Caki2 (cell line): ENCODE measurements at regions not wholly inside any gene's neighbourhood (a gene's known extent, or its start where the extent isn't known, plus 50 kb on each side); places are given as distances from the start of the nearest gene placed in this dataset.
"Not testable (repeated sequence)": the region's sequence is repeated elsewhere in the genome, so short reads cannot be mapped to it uniquely, and the experiment has no call there.

Experiments used
- DNase-seq: peaks from one replicate; pipeline ENCODE4 v3.0.0-alpha.2; 2015; ENCODE audit warnings: low read depth
- in situ Hi-C: cut with HindIII; loops from 2 replicates; pipeline ENCODE4 v1.10.0; 2016; ENCODE audit warnings: low sequenced_read_pairs, low pct_unique_long_range_greater_than_20kb, mixed read lengths

DNA sequence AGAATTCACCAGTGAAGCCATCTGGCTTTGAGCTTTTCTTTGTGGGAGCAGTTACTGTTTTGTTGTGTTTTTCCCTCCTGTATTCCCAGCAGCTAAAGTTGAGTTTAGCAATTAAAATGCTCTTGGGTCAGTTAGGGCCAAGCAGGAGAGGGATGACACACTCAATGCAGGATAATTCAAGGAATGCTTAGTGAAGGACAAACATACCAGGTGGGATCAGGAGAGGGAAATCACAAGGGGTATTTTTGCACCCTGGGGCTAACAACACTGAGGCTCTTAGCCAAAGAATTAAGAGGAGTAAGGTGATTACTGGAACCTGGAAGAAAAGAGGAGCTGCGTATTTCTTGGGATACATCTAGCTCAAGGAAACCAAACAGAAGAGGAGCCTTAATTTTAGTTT is 82.4 kb upstream of the KCND2 start:
- in situ Hi-C loops, result no loop called here
- DNase-seq, result no peak

DNA sequence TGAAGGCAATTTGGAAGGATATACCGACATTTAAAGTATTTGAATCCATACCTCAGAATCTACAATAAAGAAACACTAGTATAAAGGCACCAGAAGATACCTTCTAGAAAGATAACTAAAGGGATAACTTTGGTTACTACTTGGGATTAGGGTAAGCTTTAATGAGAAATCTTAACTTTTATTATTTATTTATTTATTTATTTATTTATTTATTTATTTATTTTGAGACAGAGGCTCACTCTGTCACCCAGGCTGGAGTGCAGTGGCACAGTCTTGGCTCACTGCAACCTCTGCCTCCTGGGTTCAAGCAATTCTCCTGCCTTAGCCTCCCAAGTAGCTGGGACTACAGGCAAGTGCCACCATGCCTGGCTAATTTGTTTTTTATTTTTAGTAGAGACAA is 81.6 kb upstream of the KCND2 start:
- in situ Hi-C loops, DNase-seq: not testable (repeated sequence)

DNA sequence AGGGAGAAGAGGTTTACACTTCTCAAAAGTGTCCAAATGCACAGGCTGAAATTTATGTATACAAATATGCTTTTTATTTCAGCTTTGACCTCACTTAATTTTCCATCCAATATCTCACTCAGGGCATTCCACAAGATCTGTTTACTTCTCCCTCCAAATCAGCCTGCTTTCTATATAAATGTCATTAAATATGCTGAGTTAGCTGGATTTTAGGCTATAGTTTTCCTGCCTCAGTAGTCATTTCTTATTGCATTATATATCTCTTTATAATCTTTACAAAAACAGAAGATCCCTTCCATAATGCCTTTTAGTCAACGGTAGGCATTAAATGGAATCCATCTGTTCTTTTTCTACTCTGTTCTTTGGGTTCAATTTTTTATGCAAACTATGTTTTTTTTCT is 71.7 kb upstream of the KCND2 start:
- in situ Hi-C loops, result no loop called here
- DNase-seq, result no peak

DNA sequence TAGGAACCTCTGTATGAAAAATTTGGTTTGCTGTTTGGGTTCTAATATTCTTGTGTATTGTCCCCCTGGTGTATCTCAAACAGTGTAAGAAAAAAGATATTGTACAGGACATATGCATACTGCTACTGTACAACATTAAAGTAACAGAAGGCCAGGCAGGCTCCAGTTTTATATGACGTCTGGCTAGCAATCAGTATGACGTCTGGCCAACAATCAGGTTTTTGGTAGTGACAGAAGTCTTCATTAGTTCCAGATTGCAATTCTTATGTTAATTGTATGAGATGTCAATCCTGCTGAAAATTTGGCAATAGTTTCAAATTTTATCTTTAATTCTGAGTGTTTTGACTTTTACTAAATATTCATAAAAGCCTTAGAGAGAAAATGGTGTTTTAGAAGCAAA is 67.9 kb upstream of the KCND2 start:
- DNase-seq, result no peak
- in situ Hi-C loops, result no loop called here

DNA sequence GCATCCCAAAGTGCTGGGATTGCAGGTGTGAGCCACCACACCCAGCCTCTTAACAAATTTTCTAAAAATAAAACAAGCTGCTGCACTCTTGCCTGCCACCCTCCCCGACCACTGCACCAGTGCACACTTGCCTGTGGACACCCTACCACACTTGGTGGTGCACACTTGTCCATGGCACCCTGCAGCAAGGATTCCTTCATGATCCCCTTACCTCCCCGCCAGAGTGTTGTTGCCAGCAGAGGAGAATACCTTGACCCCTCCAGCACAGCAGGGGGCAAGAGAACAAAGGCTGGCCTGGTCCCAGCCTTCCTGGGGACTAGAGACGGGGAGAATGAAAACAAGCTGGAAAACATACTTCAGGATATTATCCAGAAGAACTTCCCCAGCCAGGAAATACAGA is 65.9 kb upstream of the KCND2 start:
- in situ Hi-C loops, result no loop called here

DNA sequence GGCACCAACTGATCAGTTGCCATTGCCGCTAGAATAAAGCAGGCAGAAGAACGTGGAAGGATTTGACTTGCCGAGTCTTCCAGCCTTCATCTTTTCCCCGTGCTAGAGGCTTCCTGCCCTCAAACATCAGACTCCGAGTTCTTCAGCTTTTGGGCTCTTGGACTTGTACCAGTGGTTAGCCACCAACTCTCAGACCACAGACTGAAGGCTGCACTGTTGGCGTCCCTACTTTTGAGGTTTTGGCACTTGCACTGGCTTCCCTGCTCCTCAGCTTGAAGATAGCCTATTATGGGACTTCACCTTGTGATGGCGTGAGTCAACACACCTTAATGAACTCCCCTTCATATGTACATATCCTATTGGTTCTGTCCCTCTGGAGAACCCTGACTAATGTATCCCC is 57.3 kb upstream of the KCND2 start:
- in situ Hi-C loops, result no loop called here
- no peak for DNase-seq

More for the DNA sequence above, 65.9 kb upstream of the KCND2 start:
- no peak for DNase-seq

DNA sequence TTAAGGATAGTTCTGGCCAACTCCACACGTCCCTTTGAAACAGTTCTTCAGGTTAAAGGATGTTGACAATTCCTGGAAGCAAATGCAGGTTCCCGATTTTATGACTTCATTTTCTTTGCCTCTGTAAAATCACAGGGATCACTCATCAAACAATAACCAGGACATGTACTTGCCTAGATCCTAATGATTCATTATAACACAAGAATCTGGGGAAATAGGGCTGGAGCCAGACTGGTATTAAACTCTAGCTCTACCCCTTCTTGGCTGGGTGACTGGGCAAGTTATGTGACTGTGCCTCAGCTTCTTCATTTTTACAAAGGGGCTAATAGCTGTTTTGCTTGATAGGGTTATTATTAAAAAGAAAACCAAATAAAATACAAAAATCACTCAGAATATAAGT is 56.0 kb upstream of the KCND2 start:
- no peak for DNase-seq
- in situ Hi-C loops, result no loop called here

DNA sequence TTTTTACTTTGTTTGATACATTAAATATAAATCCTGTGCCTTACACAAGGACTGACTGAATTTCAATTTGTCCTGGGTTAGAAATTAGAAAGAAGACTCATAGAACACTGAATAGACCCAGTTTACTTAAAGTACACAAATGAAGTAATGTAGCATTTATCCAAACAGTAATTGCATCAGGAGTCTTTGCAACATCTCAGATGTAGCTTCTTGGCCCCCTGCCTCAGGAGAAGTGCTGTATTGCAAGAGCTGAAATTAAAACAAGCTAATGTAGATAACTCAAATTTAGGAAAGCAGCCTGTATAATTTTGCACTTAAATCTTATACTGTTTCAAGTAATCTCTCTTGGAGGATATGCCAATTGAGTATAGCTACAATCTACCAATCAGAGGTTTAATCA is 54.3 kb upstream of the KCND2 start:
- no peak for DNase-seq
- in situ Hi-C loops, result no loop called here

DNA sequence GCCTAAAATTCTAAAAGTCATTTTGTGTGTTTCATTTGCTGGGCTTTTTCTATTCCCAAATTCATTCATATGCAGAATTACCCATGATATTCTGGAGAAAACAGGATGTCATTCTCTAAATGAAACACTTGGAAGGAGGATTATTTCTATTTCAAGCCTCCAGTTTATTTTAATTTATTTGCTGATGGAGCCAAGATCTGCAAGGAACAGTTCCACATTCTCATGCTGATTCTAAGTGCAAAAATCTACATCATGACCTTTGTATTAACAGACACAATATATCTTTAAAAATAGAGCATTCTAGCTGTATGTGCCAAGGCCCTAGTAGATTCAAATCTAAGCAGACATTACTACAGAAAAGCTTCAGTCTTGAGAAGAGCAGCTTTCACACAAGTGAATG is 51.3 kb upstream of the KCND2 start:
- in situ Hi-C loops, result no loop called here
- DNase-seq, result no peak
